ENCODE measurements at regions not wholly inside any gene's neighbourhood (a gene's known extent, or its start where the extent isn't known, plus 50 kb on each side); places are given as distances from the start of the nearest gene placed in this dataset.

- DNase-seq (no peak), FAIRE-seq (no peak)
- Histone ChIP-seq H3K9me3 (ENCODE audit: control insufficient read depth in 2 of 2, insufficient read depth in 1 of 2, low read depth in 1 of 2, low read length in 1 of 2) (no peaks in the 10 kb centered on the region), H3K4me1 (ENCODE audit: control insufficient read depth in 3 of 3, insufficient read depth in 2 of 3, low read depth in 1 of 3, low read length in 2 of 3) (no peaks in the 10 kb centered on the region), H3K36me3 (ENCODE audit: control insufficient read depth in 3 of 3, insufficient read depth in 2 of 3, low read depth in 1 of 3, low read length in 3 of 3) (no peaks in the 10 kb centered on the region), H3K4me3 (ENCODE audit: low read depth in 1 of 3, low read length in 3 of 3) (no peak overlapping the region), H3K27ac (ENCODE audit: low read depth in 1 of 3, low read length in 2 of 3) (no peak overlapping the region), H3K27me3 (ENCODE audit: control insufficient read depth in 3 of 3, insufficient read depth in 3 of 3, low read length in 3 of 3) (no peaks in the 10 kb centered on the region)
- 79 to 96% (median 84%) methylated on average over 1 of the region's 1 CpG for WGBS, 3 donors
Measured at GRCh38 chr9:115403753-115404152, 285.8 kb upstream of the TNC start.

- no peaks in the 10 kb centered on the region for H3K36me3 ChIP-seq (ENCODE audit: control insufficient read depth in 3 of 3, insufficient read depth in 2 of 3, low read depth in 1 of 3, low read length in 3 of 3)
- no peaks in the 10 kb centered on the region for H3K27me3 ChIP-seq (ENCODE audit: control insufficient read depth in 3 of 3, insufficient read depth in 3 of 3, low read length in 3 of 3)
- no peak overlapping the region for H3K4me3 ChIP-seq (ENCODE audit: low read depth in 1 of 3, low read length in 3 of 3)
- no peaks in the 10 kb centered on the region for H3K4me1 ChIP-seq (ENCODE audit: control insufficient read depth in 3 of 3, insufficient read depth in 2 of 3, low read depth in 1 of 3, low read length in 2 of 3)
- FAIRE-seq (no peak), DNase-seq (no peak)
- no peak overlapping the region for H3K27ac ChIP-seq (ENCODE audit: low read depth in 1 of 3, low read length in 2 of 3)
- no peaks in the 10 kb centered on the region for H3K9me3 ChIP-seq (ENCODE audit: control insufficient read depth in 2 of 2, insufficient read depth in 1 of 2, low read depth in 1 of 2, low read length in 1 of 2)
Measured at GRCh38 chr9:115404311-115404710, 286.4 kb upstream of the TNC start.

- Histone ChIP-seq H3K27me3 (ENCODE audit: control insufficient read depth in 3 of 3, insufficient read depth in 3 of 3, low read length in 3 of 3) (no peaks in the 10 kb centered on the region), H3K36me3 (ENCODE audit: control insufficient read depth in 3 of 3, insufficient read depth in 2 of 3, low read depth in 1 of 3, low read length in 3 of 3) (no peaks in the 10 kb centered on the region), H3K4me1 (ENCODE audit: control insufficient read depth in 3 of 3, insufficient read depth in 2 of 3, low read depth in 1 of 3, low read length in 2 of 3) (peaks cover 0 to 10% (median 0%) of the 10 kb centered on the region in 3 donors), H3K27ac (ENCODE audit: low read depth in 1 of 3, low read length in 2 of 3) (no peak overlapping the region), H3K9me3 (ENCODE audit: control insufficient read depth in 2 of 2, insufficient read depth in 1 of 2, low read depth in 1 of 2, low read length in 1 of 2) (no peaks in the 10 kb centered on the region), H3K4me3 (ENCODE audit: low read depth in 1 of 3, low read length in 3 of 3) (no peak overlapping the region)
- DNase-seq: no peak
- WGBS, 3 donors: 92 to 97% (median 97%) methylated on average over 1 of the region's 1 CpG
- FAIRE-seq: no peak
Measured at GRCh38 chr9:115411516-115411915, 293.6 kb upstream of the TNC start.

GRCh38 chr9:115411993-115412452 is 294.1 kb upstream of the TNC start:
- Histone ChIP-seq H3K36me3 (ENCODE audit: control insufficient read depth in 3 of 3, insufficient read depth in 2 of 3, low read depth in 1 of 3, low read length in 3 of 3) (no peaks in the 10 kb centered on the region), H3K4me3 (ENCODE audit: low read depth in 1 of 3, low read length in 3 of 3) (no peak overlapping the region), H3K9me3 (ENCODE audit: control insufficient read depth in 2 of 2, insufficient read depth in 1 of 2, low read depth in 1 of 2, low read length in 1 of 2) (no peaks in the 10 kb centered on the region), H3K27me3 (ENCODE audit: control insufficient read depth in 3 of 3, insufficient read depth in 3 of 3, low read length in 3 of 3) (no peaks in the 10 kb centered on the region), H3K27ac (ENCODE audit: low read depth in 1 of 3, low read length in 2 of 3) (no peak overlapping the region), H3K4me1 (ENCODE audit: control insufficient read depth in 3 of 3, insufficient read depth in 2 of 3, low read depth in 1 of 3, low read length in 2 of 3) (peaks cover 0 to 10% (median 0%) of the 10 kb centered on the region in 3 donors)
- 58 to 81% (median 71%) methylated on average over 2 of the region's 2 CpGs for WGBS, 3 donors
- FAIRE-seq (no peak), DNase-seq (no peak)

GRCh38 chr9:115412656-115413055 is 294.7 kb upstream of the TNC start:
- Histone ChIP-seq H3K27ac (ENCODE audit: low read depth in 1 of 3, low read length in 2 of 3) (no peak overlapping the region), H3K9me3 (ENCODE audit: control insufficient read depth in 2 of 2, insufficient read depth in 1 of 2, low read depth in 1 of 2, low read length in 1 of 2) (no peaks in the 10 kb centered on the region), H3K4me3 (ENCODE audit: low read depth in 1 of 3, low read length in 3 of 3) (no peak overlapping the region), H3K4me1 (ENCODE audit: control insufficient read depth in 3 of 3, insufficient read depth in 2 of 3, low read depth in 1 of 3, low read length in 2 of 3) (peaks cover 0 to 10% (median 0%) of the 10 kb centered on the region in 3 donors), H3K27me3 (ENCODE audit: control insufficient read depth in 3 of 3, insufficient read depth in 3 of 3, low read length in 3 of 3) (no peaks in the 10 kb centered on the region), H3K36me3 (ENCODE audit: control insufficient read depth in 3 of 3, insufficient read depth in 2 of 3, low read depth in 1 of 3, low read length in 3 of 3) (no peaks in the 10 kb centered on the region)
- FAIRE-seq (no peak), DNase-seq (no peak)

GRCh38 chr9:115413304-115413703 is 295.3 kb upstream of the TNC start:
- FAIRE-seq (no peak), DNase-seq (no peak)
- H3K27me3 ChIP-seq (ENCODE audit: control insufficient read depth in 3 of 3, insufficient read depth in 3 of 3, low read length in 3 of 3): no peaks in the 10 kb centered on the region
- peaks cover 0 to 2% of the 10 kb centered on the region in 2 donors for H3K9me3 ChIP-seq (ENCODE audit: control insufficient read depth in 2 of 2, insufficient read depth in 1 of 2, low read depth in 1 of 2, low read length in 1 of 2)
- no peak overlapping the region for H3K4me3 ChIP-seq (ENCODE audit: low read depth in 1 of 3, low read length in 3 of 3)
- no peak overlapping the region for H3K27ac ChIP-seq (ENCODE audit: low read depth in 1 of 3, low read length in 2 of 3)
- H3K36me3 ChIP-seq (ENCODE audit: control insufficient read depth in 3 of 3, insufficient read depth in 2 of 3, low read depth in 1 of 3, low read length in 3 of 3): no peaks in the 10 kb centered on the region
- peaks cover 0 to 10% (median 0%) of the 10 kb centered on the region in 3 donors for H3K4me1 ChIP-seq (ENCODE audit: control insufficient read depth in 3 of 3, insufficient read depth in 2 of 3, low read depth in 1 of 3, low read length in 2 of 3)

GRCh38 chr9:115413766-115414382 is 295.9 kb upstream of the TNC start:
- 42 to 51% (median 42%) methylated on average over 1 of the region's 1 CpG for WGBS, 3 donors
- H3K27me3 ChIP-seq (ENCODE audit: control insufficient read depth in 3 of 3, insufficient read depth in 3 of 3, low read length in 3 of 3): no peaks in the 10 kb centered on the region
- H3K27ac ChIP-seq (ENCODE audit: low read depth in 1 of 3, low read length in 2 of 3): no peak overlapping the region
- H3K9me3 ChIP-seq (ENCODE audit: control insufficient read depth in 2 of 2, insufficient read depth in 1 of 2, low read depth in 1 of 2, low read length in 1 of 2): peaks cover 0 to 2% of the 10 kb centered on the region in 2 donors
- H3K4me1 ChIP-seq (ENCODE audit: control insufficient read depth in 3 of 3, insufficient read depth in 2 of 3, low read depth in 1 of 3, low read length in 2 of 3): peaks cover 0 to 10% (median 0%) of the 10 kb centered on the region in 3 donors
- DNase-seq (no peak), FAIRE-seq (no peak)
- no peak overlapping the region for H3K4me3 ChIP-seq (ENCODE audit: low read depth in 1 of 3, low read length in 3 of 3)
- no peaks in the 10 kb centered on the region for H3K36me3 ChIP-seq (ENCODE audit: control insufficient read depth in 3 of 3, insufficient read depth in 2 of 3, low read depth in 1 of 3, low read length in 3 of 3)

GRCh38 chr9:115414561-115414960 is 296.6 kb upstream of the TNC start:
- H3K4me3 ChIP-seq (ENCODE audit: low read depth in 1 of 3, low read length in 3 of 3): no peak overlapping the region
- 75 to 92% (median 81%) methylated on average over 1 of the region's 1 CpG for WGBS, 3 donors
- H3K4me1 ChIP-seq (ENCODE audit: control insufficient read depth in 3 of 3, insufficient read depth in 2 of 3, low read depth in 1 of 3, low read length in 2 of 3): peaks cover 0 to 10% (median 0%) of the 10 kb centered on the region in 3 donors
- H3K27me3 ChIP-seq (ENCODE audit: control insufficient read depth in 3 of 3, insufficient read depth in 3 of 3, low read length in 3 of 3): no peaks in the 10 kb centered on the region
- H3K36me3 ChIP-seq (ENCODE audit: control insufficient read depth in 3 of 3, insufficient read depth in 2 of 3, low read depth in 1 of 3, low read length in 3 of 3): no peaks in the 10 kb centered on the region
- DNase-seq: no peak
- H3K27ac ChIP-seq (ENCODE audit: low read depth in 1 of 3, low read length in 2 of 3): no peak overlapping the region
- no peak for FAIRE-seq
- H3K9me3 ChIP-seq (ENCODE audit: control insufficient read depth in 2 of 2, insufficient read depth in 1 of 2, low read depth in 1 of 2, low read length in 1 of 2): peaks cover 0 to 2% of the 10 kb centered on the region in 2 donors

GRCh38 chr9:115415450-115415849 is 297.5 kb upstream of the TNC start:
- DNase-seq (peak in 1 of 2 donors; percentile 9), FAIRE-seq (no peak)
- H3K27me3 ChIP-seq (ENCODE audit: control insufficient read depth in 3 of 3, insufficient read depth in 3 of 3, low read length in 3 of 3): no peaks in the 10 kb centered on the region
- H3K36me3 ChIP-seq (ENCODE audit: control insufficient read depth in 3 of 3, insufficient read depth in 2 of 3, low read depth in 1 of 3, low read length in 3 of 3): no peaks in the 10 kb centered on the region
- no peak overlapping the region for H3K4me3 ChIP-seq (ENCODE audit: low read depth in 1 of 3, low read length in 3 of 3)
- H3K9me3 ChIP-seq (ENCODE audit: control insufficient read depth in 2 of 2, insufficient read depth in 1 of 2, low read depth in 1 of 2, low read length in 1 of 2): peaks cover 0 to 4% of the 10 kb centered on the region in 2 donors
- H3K4me1 ChIP-seq (ENCODE audit: control insufficient read depth in 3 of 3, insufficient read depth in 2 of 3, low read depth in 1 of 3, low read length in 2 of 3): peaks cover 0 to 10% (median 0%) of the 10 kb centered on the region in 3 donors
- H3K27ac ChIP-seq (ENCODE audit: low read depth in 1 of 3, low read length in 2 of 3): no peak overlapping the region
- 48 to 52% (median 49%) methylated on average over 3 of the region's 3 CpGs for WGBS, 3 donors
